Astrocyte (in vitro differentiated cells and primary cell): ENCODE measurements at regions not wholly inside any gene's neighbourhood (a gene's known extent, or its start where the extent isn't known, plus 50 kb on each side); places are given as distances from the start of the nearest gene placed in this dataset.
A peak's percentile ranks its signal among the peaks of the same experiment; 100 is the strongest.

Experiments used
- DNase-seq: peaks from one replicate; pipeline ENCODE4 v3.0.0-alpha.2; 2010; ENCODE audit warnings: low read depth
- FAIRE-seq: peaks from 2 replicates; lab custom pipeline; 2011; peaks lifted over from hg19 to GRCh38; lab: Jason Lieb, UNC
- H2AFZ ChIP-seq: 2 replicates; pipeline ENCODE4 v1.6.0; 2012; ENCODE audit warnings: low read depth, low read length, inconsistent platforms
- H3K27ac ChIP-seq: 2 replicates; pipeline ENCODE4 v1.5.1; 2011; ENCODE audit warnings: low read depth, low read length, inconsistent platforms
- H3K27me3 ChIP-seq: 2 replicates; pipeline ENCODE4 v1.6.0; 2011; ENCODE audit warnings: low read length, inconsistent platforms; ENCODE audit not compliant: insufficient read depth
- H3K36me3 ChIP-seq: 2 replicates; pipeline ENCODE4 v1.5.1; 2011; ENCODE audit warnings: low read length, inconsistent platforms; ENCODE audit not compliant: insufficient read depth
- H3K4me1 ChIP-seq: 2 replicates; pipeline ENCODE4 v1.5.1; 2011; ENCODE audit warnings: low read length, inconsistent platforms; ENCODE audit not compliant: insufficient read depth
- H3K4me2 ChIP-seq: 2 replicates; pipeline ENCODE4 v1.6.0; 2012; ENCODE audit warnings: low read length, inconsistent platforms
- H3K4me3 ChIP-seq: 2 replicates; pipeline ENCODE4 v1.5.1; 2011; ENCODE audit warnings: low read depth, mild to moderate bottlenecking, low read length, inconsistent platforms; ENCODE audit not compliant: insufficient read depth
- H3K79me2 ChIP-seq: 2 replicates; pipeline ENCODE4 v1.6.0; 2012; ENCODE audit warnings: mild to moderate bottlenecking, low read length, inconsistent platforms; ENCODE audit not compliant: insufficient read depth
- H3K9ac ChIP-seq: 2 replicates; pipeline ENCODE4 v1.6.0; 2012; ENCODE audit warnings: mild to moderate bottlenecking, low read length, inconsistent platforms
- H3K9me3 ChIP-seq: 2 replicates; pipeline ENCODE4 v1.5.1; 2012; ENCODE audit warnings: low read depth, mild to moderate bottlenecking, low read length, inconsistent platforms; ENCODE audit not compliant: insufficient read depth
- H4K20me1 ChIP-seq: 2 replicates; pipeline ENCODE4 v1.6.0; 2012; ENCODE audit warnings: low read length, inconsistent platforms; ENCODE audit not compliant: insufficient read depth
- H3K27ac Mint-ChIP-seq: one replicate; pipeline ENCODE4 v1.8.0; 2021; ENCODE audit warnings: mild to moderate bottlenecking, mixed read lengths; ENCODE audit not compliant: unreplicated experiment
- H3K27me3 Mint-ChIP-seq: one replicate; pipeline ENCODE4 v1.8.0; 2021; ENCODE audit warnings: low read depth, mixed read lengths; ENCODE audit not compliant: unreplicated experiment
- H3K36me3 Mint-ChIP-seq: one replicate; pipeline ENCODE4 v1.8.0; 2021; ENCODE audit warnings: low read depth, mixed read lengths; ENCODE audit not compliant: unreplicated experiment
- H3K4me1 Mint-ChIP-seq: one replicate; pipeline ENCODE4 v1.8.0; 2021; ENCODE audit warnings: low read depth, mixed read lengths; ENCODE audit not compliant: unreplicated experiment
- H3K4me3 Mint-ChIP-seq: one replicate; pipeline ENCODE4 v1.8.0; 2021; ENCODE audit warnings: mild to moderate bottlenecking, moderate library complexity, mixed read lengths; ENCODE audit not compliant: unreplicated experiment
- H3K9me3 Mint-ChIP-seq: one replicate; pipeline ENCODE4 v1.8.0; 2021; ENCODE audit warnings: mild to moderate bottlenecking, mixed read lengths; ENCODE audit not compliant: unreplicated experiment
- CTCF ChIP-seq: IDR thresholded peaks from 2 replicates; pipeline ENCODE4 v1.5.1; 2011; ENCODE audit warnings: low read depth, mild to moderate bottlenecking, inconsistent platforms, low read length, moderate library complexity; ENCODE audit not compliant: insufficient read depth
- EZH2 ChIP-seq: IDR thresholded peaks from 2 replicates; pipeline ENCODE4 v1.6.1; 2012; ENCODE audit warnings: mild to moderate bottlenecking, low read length, inconsistent platforms; ENCODE audit not compliant: insufficient read depth

DNA sequence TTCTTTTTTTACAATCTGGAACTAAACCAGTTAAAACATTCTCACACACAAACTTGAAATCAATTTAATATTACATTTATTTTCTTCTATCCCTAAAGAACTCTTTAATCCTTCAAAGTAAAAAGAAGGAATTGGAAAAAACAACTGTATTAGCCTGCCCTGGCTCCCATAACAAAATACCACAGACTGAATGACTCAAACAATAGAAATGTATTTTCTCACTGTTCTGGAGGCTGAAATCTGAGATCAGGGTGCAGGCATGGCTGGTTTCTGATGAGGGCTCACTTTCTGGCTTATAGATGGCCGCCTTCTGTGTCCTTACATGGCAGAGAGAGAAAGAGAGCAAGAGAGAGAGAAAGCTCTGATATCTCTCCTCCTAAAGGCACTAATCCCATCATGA, 149.4 kb downstream of the PDGFRA start:
- Histone ChIP-seq H3K79me2 (no peaks in the 10 kb centered on the region), H3K9ac (no peak overlapping the region), H3K27me3 (no peaks in the 10 kb centered on the region), H3K27ac (peak overlapping the region; percentile 46), H3K4me3 (no peak overlapping the region), H3K4me1 (no peaks in the 10 kb centered on the region), H3K4me2 (peak overlapping the region; percentile 18), H3K9me3 (no peaks in the 10 kb centered on the region), H3K36me3 (no peaks in the 10 kb centered on the region), H4K20me1 (no peaks in the 10 kb centered on the region), H2AFZ (no peak overlapping the region)
- Mint-ChIP-seq H3K27ac (peak overlapping the region; percentile 95), H3K36me3 (no peaks in the 10 kb centered on the region), H3K27me3 (no peaks in the 10 kb centered on the region), H3K4me3 (no peak overlapping the region), H3K4me1 (peaks cover 13% of the 10 kb centered on the region), H3K9me3 (peaks cover 8% of the 10 kb centered on the region)
- no peak for TF ChIP-seq EZH2
- FAIRE-seq (no peak), DNase-seq (no peak)

DNA sequence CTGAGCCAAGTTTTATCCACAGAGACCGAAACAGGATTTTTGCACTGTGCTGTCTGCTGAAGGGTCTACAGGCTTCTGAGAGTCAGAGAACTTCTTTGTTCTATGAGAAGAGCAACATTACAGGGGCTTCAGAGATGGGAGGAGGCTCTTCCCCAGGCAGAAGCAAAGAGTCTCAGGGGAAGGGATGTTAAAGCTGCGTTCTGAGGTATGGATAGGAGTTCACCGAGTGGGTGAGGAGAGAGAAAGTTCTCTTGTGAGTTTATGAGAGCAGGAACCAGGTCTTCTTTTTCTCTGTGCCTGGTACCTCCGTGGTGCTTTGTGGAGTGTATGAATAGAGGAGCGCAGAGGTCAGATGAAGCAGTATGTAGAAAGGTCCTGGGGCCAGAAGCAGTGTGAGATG, 155.1 kb downstream of the PDGFRA start:
- Mint-ChIP-seq H3K27ac (no peak overlapping the region), H3K27me3 (peaks cover 4% of the 10 kb centered on the region), H3K4me3 (no peak overlapping the region), H3K4me1 (peaks cover under 1% of the 10 kb centered on the region), H3K9me3 (peaks cover 5% of the 10 kb centered on the region), H3K36me3 (no peaks in the 10 kb centered on the region)
- TF ChIP-seq CTCF (no peak), EZH2 (no peak)
- FAIRE-seq (no peak), DNase-seq (no peak)
- Histone ChIP-seq H3K4me3 (no peak overlapping the region), H3K9me3 (no peaks in the 10 kb centered on the region), H3K27ac (no peak overlapping the region), H3K9ac (no peak overlapping the region), H3K4me1 (no peaks in the 10 kb centered on the region), H2AFZ (no peak overlapping the region), H3K36me3 (no peaks in the 10 kb centered on the region), H3K79me2 (no peaks in the 10 kb centered on the region), H3K27me3 (peaks cover 3% of the 10 kb centered on the region), H4K20me1 (no peaks in the 10 kb centered on the region), H3K4me2 (no peak overlapping the region)

DNA sequence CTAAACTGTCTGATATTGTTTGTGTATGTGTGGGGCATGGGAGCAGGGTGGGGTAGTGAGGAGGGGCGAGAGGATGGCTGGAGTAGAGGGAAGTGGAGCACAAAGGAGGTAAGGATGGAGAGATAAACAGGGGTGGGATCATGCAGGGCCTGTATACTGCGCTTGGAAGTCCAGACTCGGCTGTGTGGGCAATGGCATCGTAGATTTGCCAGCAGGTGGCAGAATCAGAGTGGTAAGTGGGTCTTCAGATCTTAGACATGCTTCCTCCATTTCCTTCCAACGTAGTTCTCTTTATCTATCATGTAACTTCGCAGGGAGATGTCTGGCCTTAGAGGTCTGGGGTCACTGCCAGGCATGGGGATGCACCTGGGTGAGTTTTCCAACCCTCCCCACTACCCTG, 155.5 kb downstream of the PDGFRA start:
- no peaks in the 10 kb centered on the region for H3K36me3 Mint-ChIP-seq
- peak overlapping the region; percentile 62 for H3K27ac Mint-ChIP-seq
- Histone ChIP-seq H3K4me3 (no peak overlapping the region), H3K27ac (no peak overlapping the region), H3K4me1 (no peaks in the 10 kb centered on the region), H3K9ac (no peak overlapping the region), H3K36me3 (no peaks in the 10 kb centered on the region), H3K79me2 (no peaks in the 10 kb centered on the region), H2AFZ (no peak overlapping the region), H3K9me3 (no peaks in the 10 kb centered on the region), H3K4me2 (no peak overlapping the region), H3K27me3 (peaks cover 3% of the 10 kb centered on the region), H4K20me1 (no peaks in the 10 kb centered on the region)
- peak; percentile 28 for TF ChIP-seq CTCF
- no peak for TF ChIP-seq EZH2
- peaks cover 4% of the 10 kb centered on the region for H3K27me3 Mint-ChIP-seq
- H3K4me3 Mint-ChIP-seq: no peak overlapping the region
- peak; percentile 10 for DNase-seq
- FAIRE-seq: peak; percentile 69
- no peaks in the 10 kb centered on the region for H3K4me1 Mint-ChIP-seq
- H3K9me3 Mint-ChIP-seq: peaks cover 4% of the 10 kb centered on the region
